Gastroesophageal sphincter (tissue), 4 donors: ENCODE measurements at regions not wholly inside any gene's neighbourhood (a gene's known extent, or its start where the extent isn't known, plus 50 kb on each side); places are given as distances from the start of the nearest gene placed in this dataset.

Experiments
- ATAC-seq: fragments of 150-250 bp; one replicate; pipeline ENCODE4 v1.9.1; 2016; ENCODE audit warnings: mild to moderate bottlenecking, moderate library complexity
- H3K27ac ChIP-seq, 4 donors: fragments of 200-600 bp; sonication (generic) in 3 of 4; 1 replicate in 3 of 4; 2 replicates in 1 of 4; pipeline ENCODE4 v1.5.1; 2016 to 2019
- H3K27me3 ChIP-seq: fragments of 200-600 bp; sonication (generic); one replicate; pipeline ENCODE4 v1.5.1; 2019
- H3K36me3 ChIP-seq, 2 donors: fragments of 200-600 bp; sonication (generic); one replicate each; pipeline ENCODE4 v1.5.1; 2019; ENCODE audit warnings: control low read depth in 1 of 2
- H3K4me1 ChIP-seq, 3 donors: fragments of 200-600 bp; sonication (generic); 1 replicate in 2 of 3; 2 replicates in 1 of 3; pipeline ENCODE4 v1.5.1; 2016 to 2019; ENCODE audit warnings: control low read depth in 2 of 3
- H3K4me3 ChIP-seq, 2 donors: fragments of 200-600 bp; sonication (generic); one replicate each; pipeline ENCODE4 v1.5.1; 2019; ENCODE audit warnings: mild to moderate bottlenecking in 1 of 2, moderate library complexity in 1 of 2
- H3K9me3 ChIP-seq, 3 donors: fragments of 200-600 bp; sonication (generic); one replicate each; pipeline ENCODE4 v1.5.1; 2017 to 2019; ENCODE audit warnings: control low read depth in 2 of 3
- CTCF ChIP-seq, 4 experiments: fragments of 200-600 bp in 2 of 4; fragments of 450-650 bp in 2 of 4; sonication (generic) in 1 of 4; IDR thresholded peaks; one replicate each; pipeline ENCODE4 v1.5.1; 2017 to 2019; ENCODE audit warnings: antibody characterized with exemption in 4 of 4, mild to moderate bottlenecking in 2 of 4, moderate library complexity in 2 of 4
- EP300 ChIP-seq: sonication (generic); formaldehyde crosslinking; IDR thresholded peaks from one replicate; pipeline ENCODE4 v1.6.1; 2017; ENCODE audit warnings: antibody characterized with exemption, mild to moderate bottlenecking
- POLR2A ChIP-seq, 2 donors: fragments of 450-650 bp; IDR thresholded peaks; one replicate each; pipeline ENCODE4 v1.6.1; 2017; ENCODE audit warnings: antibody characterized with exemption in 2 of 2, mild to moderate bottlenecking in 2 of 2, moderate library complexity in 1 of 2
- POLR2AphosphoS5 ChIP-seq: sonication (generic); formaldehyde crosslinking; IDR thresholded peaks from one replicate; pipeline ENCODE4 v1.6.1; 2017; ENCODE audit warnings: antibody characterized with exemption
- WGBS, 2 donors: methylation state at CpG; one replicate each; pipeline ENCODE4 v1.1.5; 2018; ENCODE audit warnings: low coverage in 1 of 2; 5-methylcytosine and 5-hydroxymethylcytosine counted together

GRCh38 chr9:82153032-82153431 lies 164.5 kb downstream of the SPATA31D1 start:
- Histone ChIP-seq H3K9me3 (no peaks in the 10 kb centered on the region), H3K27ac (no peak overlapping the region), H3K27me3 (no peaks in the 10 kb centered on the region), H3K4me1 (no peaks in the 10 kb centered on the region), H3K4me3 (no peak overlapping the region), H3K36me3 (no peaks in the 10 kb centered on the region)
- no peak for TF ChIP-seq POLR2A (IDR thresholded peaks at IDR 0.05)
- no peak for TF ChIP-seq POLR2AphosphoS5
- TF ChIP-seq CTCF (IDR thresholded peaks at IDR 0.05): no peak
- ATAC-seq: no peak

DNA sequence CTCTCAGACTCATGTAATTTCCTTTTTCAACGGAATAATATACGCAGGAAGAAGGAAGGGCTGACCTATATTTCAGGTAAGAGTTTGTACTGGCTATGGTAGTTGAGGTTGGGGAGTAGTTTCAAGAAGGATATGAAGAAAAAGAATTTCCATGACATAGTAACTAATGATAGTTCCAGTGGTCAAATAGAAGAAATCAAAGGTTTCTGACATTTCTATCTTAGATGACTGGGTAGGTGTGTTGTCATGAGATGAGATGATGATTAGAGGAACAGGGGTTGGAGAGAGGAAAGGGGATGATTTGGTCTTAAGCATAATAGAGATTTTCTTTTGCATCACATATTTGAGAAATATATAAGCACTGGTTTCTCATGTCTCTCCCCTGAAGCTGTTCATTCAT lies 166.0 kb downstream of the SPATA31D1 start:
- Histone ChIP-seq H3K27ac (no peak overlapping the region), H3K27me3 (no peaks in the 10 kb centered on the region), H3K4me1 (no peaks in the 10 kb centered on the region), H3K36me3 (no peaks in the 10 kb centered on the region), H3K9me3 (no peaks in the 10 kb centered on the region), H3K4me3 (no peak overlapping the region)
- no peak for ATAC-seq
- 70 to 82% methylated on average over 2 of the region's 2 CpGs for WGBS, 2 donors
- no peak for TF ChIP-seq CTCF (IDR thresholded peaks at IDR 0.05)
- no peak for TF ChIP-seq POLR2A (IDR thresholded peaks at IDR 0.05)
- no peak for TF ChIP-seq EP300
- no peak for TF ChIP-seq POLR2AphosphoS5

- Histone ChIP-seq H3K27ac (no peak overlapping the region), H3K4me1 (no peaks in the 10 kb centered on the region), H3K9me3 (no peaks in the 10 kb centered on the region), H3K27me3 (no peaks in the 10 kb centered on the region), H3K4me3 (no peak overlapping the region), H3K36me3 (no peaks in the 10 kb centered on the region)
- WGBS, 2 donors: 86 to 89% methylated on average over 3 of the region's 3 CpGs
- ATAC-seq: no peak
- TF ChIP-seq POLR2A (IDR thresholded peaks at IDR 0.05) (no peak), EP300 (no peak), CTCF (IDR thresholded peaks at IDR 0.05) (no peak), POLR2AphosphoS5 (no peak)
Measured at GRCh38 chr9:82161876-82162275, 173.3 kb downstream of the SPATA31D1 start.

DNA sequence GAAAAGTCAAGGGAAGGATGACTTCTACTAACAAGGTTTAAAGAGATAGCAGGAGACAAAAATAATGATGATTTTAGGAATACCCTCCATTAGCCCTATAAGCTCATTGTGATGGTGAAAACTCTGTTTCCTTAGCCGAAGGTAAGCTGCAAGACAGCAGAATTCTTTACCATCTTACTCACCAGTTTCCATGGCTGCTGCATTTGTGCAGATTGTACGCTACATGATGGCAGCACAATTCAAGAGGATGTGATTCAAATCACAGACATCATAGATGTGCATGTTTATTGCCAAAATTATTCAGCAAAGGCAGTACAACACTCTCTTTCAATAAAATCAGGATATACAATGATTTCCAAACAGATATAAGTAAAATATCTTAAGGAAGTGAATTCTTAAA lies 175.6 kb downstream of the SPATA31D1 start:
- H3K4me3 ChIP-seq: no peak overlapping the region
- no peaks in the 10 kb centered on the region for H3K9me3 ChIP-seq
- 100% methylated on average over 2 of the region's 2 CpGs for WGBS, 2 donors
- no peaks in the 10 kb centered on the region for H3K27me3 ChIP-seq
- TF ChIP-seq POLR2A (IDR thresholded peaks at IDR 0.05) (no peak), POLR2AphosphoS5 (no peak), CTCF (IDR thresholded peaks at IDR 0.05) (no peak), EP300 (no peak)
- no peak overlapping the region for H3K27ac ChIP-seq
- no peak for ATAC-seq
- no peaks in the 10 kb centered on the region for H3K36me3 ChIP-seq
- no peaks in the 10 kb centered on the region for H3K4me1 ChIP-seq

DNA sequence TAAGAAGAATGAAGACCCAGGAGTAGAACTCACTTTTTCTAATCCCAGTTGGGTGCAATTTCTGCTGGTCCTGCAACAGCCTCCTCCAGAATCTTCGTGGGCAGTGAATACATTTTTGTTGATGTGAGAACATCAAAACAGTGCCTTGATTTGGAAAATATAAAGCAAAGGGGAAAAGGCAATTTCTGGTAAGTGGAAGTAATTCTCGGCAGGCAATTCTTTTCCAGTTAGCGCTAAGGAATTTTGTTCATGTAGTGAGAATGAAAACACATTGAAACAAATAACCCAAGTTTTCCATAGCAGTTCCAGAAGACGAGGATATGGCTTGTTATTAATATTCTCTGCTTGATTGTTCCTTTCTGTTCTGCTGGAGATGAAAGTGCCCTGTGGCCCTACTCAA lies 178.7 kb downstream of the SPATA31D1 start:
- H3K36me3 ChIP-seq: no peaks in the 10 kb centered on the region
- WGBS, 2 donors: 41 to 42% methylated on average over 3 to 4 of the region's 4 CpGs
- no peaks in the 10 kb centered on the region for H3K9me3 ChIP-seq
- no peaks in the 10 kb centered on the region for H3K4me1 ChIP-seq
- no peak overlapping the region for H3K27ac ChIP-seq
- no peak for ATAC-seq
- no peaks in the 10 kb centered on the region for H3K27me3 ChIP-seq
- TF ChIP-seq EP300 (no peak), POLR2AphosphoS5 (peak; percentile 37), POLR2A (IDR thresholded peaks at IDR 0.05) (no peak), CTCF (IDR thresholded peaks at IDR 0.05) (no peak)
- H3K4me3 ChIP-seq: no peak overlapping the region
